HFFc6 (cell line): ENCODE measurements at regions not wholly inside any gene's neighbourhood (a gene's known extent, or its start where the extent isn't known, plus 50 kb on each side); places are given as distances from the start of the nearest gene placed in this dataset.

Experiments
- DNase-seq: peaks from one replicate; pipeline ENCODE4 v3.0.0-alpha.2; 2018
- H3K27ac Mint-ChIP-seq: 2 replicates; pipeline ENCODE4 v1.8.0; 2020; ENCODE audit warnings: mild to moderate bottlenecking, mixed read lengths
- H3K27me3 Mint-ChIP-seq: 2 replicates; pipeline ENCODE4 v1.8.0; 2021; ENCODE audit warnings: mild to moderate bottlenecking, moderate library complexity, mixed read lengths; ENCODE audit not compliant: insufficient read depth
- H3K36me3 Mint-ChIP-seq: 2 replicates; pipeline ENCODE4 v1.8.0; 2021; ENCODE audit warnings: low read depth, mixed read lengths
- H3K4me1 Mint-ChIP-seq: 2 replicates; pipeline ENCODE4 v1.8.0; 2020; ENCODE audit warnings: low read depth, mixed read lengths
- H3K4me3 Mint-ChIP-seq: 2 replicates; pipeline ENCODE4 v1.8.0; 2020; ENCODE audit warnings: mild to moderate bottlenecking, moderate library complexity, mixed read lengths
- H3K9me3 Mint-ChIP-seq: 2 replicates; pipeline ENCODE4 v1.8.0; 2020; ENCODE audit warnings: mild to moderate bottlenecking, mixed read lengths
- TF ChIP-seq, protein P1 (sequence below): fragments of 200-600 bp; sonication (generic); IDR thresholded peaks from 2 replicates; pipeline ENCODE4 v1.5.0; 2021; ENCODE audit warnings: antibody characterized with exemption, mild to moderate bottlenecking

DNA sequence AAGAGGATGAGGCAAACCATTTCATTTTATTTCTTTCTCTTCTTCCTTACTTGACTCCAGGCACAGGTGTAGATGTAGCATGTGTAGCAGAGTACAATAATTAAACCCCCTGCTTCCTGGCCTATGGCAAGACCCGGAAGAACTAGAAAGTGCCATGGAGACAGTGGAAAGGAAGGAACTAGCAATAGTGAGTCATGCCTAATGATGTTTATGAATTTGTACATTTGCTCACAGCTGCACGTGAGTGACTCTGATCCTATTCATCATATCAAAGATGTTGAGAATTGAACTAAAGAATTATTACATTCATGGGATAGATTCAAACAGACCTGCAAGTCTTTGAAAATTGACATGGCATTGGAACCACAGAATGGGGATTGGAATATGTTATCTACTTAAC, 2233.9 kb upstream of the TENM3 start:
- peaks cover 47% of the 10 kb centered on the region for H3K9me3 Mint-ChIP-seq
- H3K27ac Mint-ChIP-seq: no peak overlapping the region
- H3K4me3 Mint-ChIP-seq: no peak overlapping the region
- no peaks in the 10 kb centered on the region for H3K36me3 Mint-ChIP-seq
- H3K4me1 Mint-ChIP-seq: no peaks in the 10 kb centered on the region
- TF ChIP-seq, protein P1, sequence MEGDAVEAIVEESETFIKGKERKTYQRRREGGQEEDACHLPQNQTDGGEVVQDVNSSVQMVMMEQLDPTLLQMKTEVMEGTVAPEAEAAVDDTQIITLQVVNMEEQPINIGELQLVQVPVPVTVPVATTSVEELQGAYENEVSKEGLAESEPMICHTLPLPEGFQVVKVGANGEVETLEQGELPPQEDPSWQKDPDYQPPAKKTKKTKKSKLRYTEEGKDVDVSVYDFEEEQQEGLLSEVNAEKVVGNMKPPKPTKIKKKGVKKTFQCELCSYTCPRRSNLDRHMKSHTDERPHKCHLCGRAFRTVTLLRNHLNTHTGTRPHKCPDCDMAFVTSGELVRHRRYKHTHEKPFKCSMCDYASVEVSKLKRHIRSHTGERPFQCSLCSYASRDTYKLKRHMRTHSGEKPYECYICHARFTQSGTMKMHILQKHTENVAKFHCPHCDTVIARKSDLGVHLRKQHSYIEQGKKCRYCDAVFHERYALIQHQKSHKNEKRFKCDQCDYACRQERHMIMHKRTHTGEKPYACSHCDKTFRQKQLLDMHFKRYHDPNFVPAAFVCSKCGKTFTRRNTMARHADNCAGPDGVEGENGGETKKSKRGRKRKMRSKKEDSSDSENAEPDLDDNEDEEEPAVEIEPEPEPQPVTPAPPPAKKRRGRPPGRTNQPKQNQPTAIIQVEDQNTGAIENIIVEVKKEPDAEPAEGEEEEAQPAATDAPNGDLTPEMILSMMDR: no peak
- DNase-seq: no peak
- H3K27me3 Mint-ChIP-seq: no peaks in the 10 kb centered on the region

DNA sequence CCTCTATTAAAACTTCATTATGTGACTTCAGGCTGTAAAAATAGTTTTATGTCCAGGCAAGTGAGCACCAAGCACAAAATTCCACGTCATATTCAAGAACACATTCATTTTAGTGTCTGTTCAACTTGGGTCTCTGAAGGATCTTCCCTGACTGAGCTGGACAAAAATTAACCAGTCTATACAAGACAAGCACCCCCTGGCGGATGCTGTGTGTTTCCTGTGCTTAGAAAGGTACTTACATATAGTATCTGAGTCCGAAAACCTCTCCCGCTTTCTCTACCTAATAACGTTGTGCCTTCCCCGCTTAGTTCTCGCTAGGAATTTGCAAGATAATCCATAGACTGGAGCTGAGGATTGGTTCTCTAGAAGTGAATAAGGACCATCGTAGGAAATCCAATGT, 2214.5 kb upstream of the TENM3 start:
- no peak for DNase-seq
- TF ChIP-seq, protein P1: no peak

DNA sequence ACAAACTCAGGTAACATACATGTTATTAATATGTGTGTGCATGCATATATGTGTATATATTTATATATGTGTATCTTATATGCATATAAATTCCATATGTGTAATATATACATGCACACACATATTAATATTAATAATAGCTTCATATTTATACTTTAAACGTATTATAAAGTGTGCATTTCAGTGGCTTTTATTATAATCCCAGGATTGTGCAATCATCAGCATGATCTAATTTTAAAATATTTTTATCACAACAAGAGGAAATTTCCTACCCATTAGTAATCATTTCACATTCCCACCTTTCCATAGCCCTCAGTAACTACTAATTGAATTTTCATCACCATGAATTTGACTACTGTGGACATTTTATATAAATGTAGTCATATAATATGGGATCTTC, 2211.9 kb upstream of the TENM3 start:
- TF ChIP-seq, protein P1: no peak
- Mint-ChIP-seq H3K27me3 (no peaks in the 10 kb centered on the region), H3K4me3 (no peak overlapping the region), H3K27ac (no peak overlapping the region), H3K9me3 (peaks cover 22% of the 10 kb centered on the region), H3K36me3 (no peaks in the 10 kb centered on the region), H3K4me1 (no peaks in the 10 kb centered on the region)
- no peak for DNase-seq

More for the DNA sequence above, 2214.5 kb upstream of the TENM3 start:
- Mint-ChIP-seq H3K27ac (no peak overlapping the region), H3K36me3 (no peaks in the 10 kb centered on the region), H3K9me3 (peaks cover 19% of the 10 kb centered on the region), H3K4me3 (no peak overlapping the region), H3K4me1 (no peaks in the 10 kb centered on the region), H3K27me3 (no peaks in the 10 kb centered on the region)

DNA sequence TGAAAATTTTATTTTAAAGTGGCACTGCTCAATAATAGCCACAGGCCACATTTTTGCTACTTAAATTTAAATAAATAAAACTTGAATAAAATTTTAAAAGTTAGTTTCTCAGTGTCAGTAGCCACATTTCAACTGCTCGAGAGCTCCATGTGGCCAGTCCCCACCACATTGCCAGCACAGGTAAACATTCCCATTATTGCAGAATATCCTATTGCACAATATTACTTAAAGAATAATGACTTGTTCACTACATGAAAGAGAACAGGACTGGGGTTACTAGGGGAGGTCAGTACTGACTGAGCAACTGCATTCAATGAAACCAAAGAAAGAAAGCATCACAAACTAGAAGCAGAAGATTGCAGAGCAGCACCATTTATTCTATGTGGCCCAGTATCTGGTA, 2201.6 kb upstream of the TENM3 start:
- no peak overlapping the region for H3K27ac Mint-ChIP-seq
- DNase-seq: no peak
- peaks cover 17% of the 10 kb centered on the region for H3K9me3 Mint-ChIP-seq
- no peaks in the 10 kb centered on the region for H3K36me3 Mint-ChIP-seq
- no peak overlapping the region for H3K4me3 Mint-ChIP-seq
- H3K27me3 Mint-ChIP-seq: no peaks in the 10 kb centered on the region
- TF ChIP-seq, protein P1: no peak
- H3K4me1 Mint-ChIP-seq: no peaks in the 10 kb centered on the region

DNA sequence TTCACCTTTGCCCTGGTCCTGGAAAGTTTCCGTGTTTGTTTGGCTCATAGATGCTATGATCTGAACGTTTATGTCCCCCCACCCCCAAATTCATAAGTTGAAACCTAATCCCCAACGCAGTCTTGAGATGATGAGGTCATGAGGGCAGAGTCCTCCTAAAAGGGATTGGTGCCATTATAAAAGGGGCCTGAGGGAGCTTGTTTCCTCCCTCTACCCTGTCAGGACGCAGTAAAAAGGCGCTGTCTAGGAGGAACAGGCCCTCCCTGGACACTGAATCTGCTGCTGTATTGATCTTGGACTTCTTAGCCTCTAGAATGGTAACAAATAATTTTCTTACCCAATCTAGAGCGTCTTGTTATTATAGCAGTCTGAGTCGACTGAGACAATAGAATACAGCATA, 2190.6 kb upstream of the TENM3 start:
- H3K27ac Mint-ChIP-seq: no peak overlapping the region
- TF ChIP-seq, protein P1: no peak
- H3K4me1 Mint-ChIP-seq: no peaks in the 10 kb centered on the region
- DNase-seq: no peak
- H3K4me3 Mint-ChIP-seq: no peak overlapping the region
- peaks cover under 1% of the 10 kb centered on the region for H3K27me3 Mint-ChIP-seq
- no peaks in the 10 kb centered on the region for H3K36me3 Mint-ChIP-seq
- peaks cover 16% of the 10 kb centered on the region; the same call in 1 of the 2 replicates for H3K9me3 Mint-ChIP-seq

DNA sequence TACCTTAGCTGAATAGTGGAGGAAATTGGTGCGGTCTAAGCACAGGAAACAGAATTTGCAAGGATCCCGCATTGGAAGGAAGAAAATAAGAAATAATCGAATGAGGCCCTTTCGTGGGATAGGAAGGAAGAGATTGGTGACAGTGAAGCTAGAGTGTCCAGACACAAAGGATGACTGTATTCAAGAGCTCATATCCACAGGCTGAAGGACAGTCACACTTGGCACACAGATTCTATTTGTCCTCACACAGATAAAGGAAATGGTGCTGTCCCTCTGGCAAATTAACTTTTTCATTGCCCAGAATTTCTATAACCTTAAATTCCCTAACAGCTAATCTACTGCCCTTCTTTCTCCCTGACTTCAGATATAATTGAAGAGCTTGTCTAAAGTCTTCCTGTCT, 2188.9 kb upstream of the TENM3 start:
- TF ChIP-seq, protein P1: no peak
- Mint-ChIP-seq H3K9me3 (peaks cover 16% of the 10 kb centered on the region; the same call in 1 of the 2 replicates), H3K36me3 (no peaks in the 10 kb centered on the region), H3K27ac (no peak overlapping the region), H3K4me3 (no peak overlapping the region), H3K27me3 (peaks cover 4% of the 10 kb centered on the region), H3K4me1 (no peaks in the 10 kb centered on the region; the same call in 1 of the 2 replicates)
- DNase-seq: no peak
